GM13977 (cell line): ENCODE measurements at regions not wholly inside any gene's neighbourhood (a gene's known extent, or its start where the extent isn't known, plus 50 kb on each side); places are given as distances from the start of the nearest gene placed in this dataset.

Experiments used
- DNase-seq: peaks from one replicate; pipeline ENCODE4 v3.0.0; 2012; ENCODE audit warnings: low spot score
- in situ Hi-C: fragments of 300-500 bp; cut with MboI; formaldehyde crosslinking; loops from one replicate; pipeline ENCODE4 v1.12.0; 2022; ENCODE audit warnings: low sequenced_read_pairs, low pct_unique_long_range_greater_than_20kb, mixed read lengths, inconsistent platforms; ENCODE audit not compliant: unreplicated experiment
- TF ChIP-seq, protein P1 (sequence below): IDR thresholded peaks from 2 replicates; pipeline ENCODE4 v1.5.1; 2012; ENCODE audit warnings: mild to moderate bottlenecking, control low read depth; ENCODE audit not compliant: insufficient read depth; ENCODE audit errors: extremely low read depth, missing control alignments

DNA sequence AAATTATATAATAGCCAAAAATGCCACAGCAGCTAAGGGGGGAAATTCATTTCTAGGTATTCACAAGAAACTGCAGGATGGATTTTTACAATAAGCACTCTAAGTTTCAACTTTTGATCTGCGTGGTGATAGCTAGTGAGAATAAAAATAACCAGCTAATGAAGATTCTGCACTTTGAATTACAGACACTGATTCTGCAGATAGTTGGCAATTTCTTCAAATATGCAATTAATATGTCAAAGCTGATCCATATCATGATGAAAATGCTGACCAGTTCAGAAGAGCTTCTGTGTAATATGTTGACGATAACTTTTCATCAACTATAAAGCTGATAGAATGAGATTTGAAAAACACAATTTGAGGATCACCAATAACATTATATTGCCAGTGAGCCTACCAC, 1272.9 kb downstream of the EFNB2 start:
- in situ Hi-C loops: no loop called here
- DNase-seq: no peak
- TF ChIP-seq, protein P1, sequence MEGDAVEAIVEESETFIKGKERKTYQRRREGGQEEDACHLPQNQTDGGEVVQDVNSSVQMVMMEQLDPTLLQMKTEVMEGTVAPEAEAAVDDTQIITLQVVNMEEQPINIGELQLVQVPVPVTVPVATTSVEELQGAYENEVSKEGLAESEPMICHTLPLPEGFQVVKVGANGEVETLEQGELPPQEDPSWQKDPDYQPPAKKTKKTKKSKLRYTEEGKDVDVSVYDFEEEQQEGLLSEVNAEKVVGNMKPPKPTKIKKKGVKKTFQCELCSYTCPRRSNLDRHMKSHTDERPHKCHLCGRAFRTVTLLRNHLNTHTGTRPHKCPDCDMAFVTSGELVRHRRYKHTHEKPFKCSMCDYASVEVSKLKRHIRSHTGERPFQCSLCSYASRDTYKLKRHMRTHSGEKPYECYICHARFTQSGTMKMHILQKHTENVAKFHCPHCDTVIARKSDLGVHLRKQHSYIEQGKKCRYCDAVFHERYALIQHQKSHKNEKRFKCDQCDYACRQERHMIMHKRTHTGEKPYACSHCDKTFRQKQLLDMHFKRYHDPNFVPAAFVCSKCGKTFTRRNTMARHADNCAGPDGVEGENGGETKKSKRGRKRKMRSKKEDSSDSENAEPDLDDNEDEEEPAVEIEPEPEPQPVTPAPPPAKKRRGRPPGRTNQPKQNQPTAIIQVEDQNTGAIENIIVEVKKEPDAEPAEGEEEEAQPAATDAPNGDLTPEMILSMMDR: no peak

DNA sequence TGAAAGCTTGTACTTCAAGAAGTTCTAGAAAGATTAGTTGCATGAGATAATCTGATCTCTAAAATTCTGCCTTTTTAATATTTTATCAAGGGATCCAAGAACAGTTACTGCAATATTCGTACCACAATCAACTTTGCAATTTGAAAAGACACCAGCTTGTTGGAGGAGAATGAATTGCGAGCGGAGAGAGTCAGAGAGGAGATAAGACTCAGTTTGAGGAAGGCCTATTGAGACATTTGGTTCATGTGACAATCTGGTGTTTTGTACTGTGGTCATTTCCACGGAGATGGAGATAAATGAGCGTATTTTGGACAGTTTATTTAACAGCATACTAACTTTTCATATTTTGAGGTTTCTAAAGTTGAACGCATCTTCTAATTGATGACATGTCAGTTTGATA, 1276.0 kb downstream of the EFNB2 start:
- DNase-seq: no peak
- TF ChIP-seq, protein P1: no peak
- in situ Hi-C loops: no loop called here

DNA sequence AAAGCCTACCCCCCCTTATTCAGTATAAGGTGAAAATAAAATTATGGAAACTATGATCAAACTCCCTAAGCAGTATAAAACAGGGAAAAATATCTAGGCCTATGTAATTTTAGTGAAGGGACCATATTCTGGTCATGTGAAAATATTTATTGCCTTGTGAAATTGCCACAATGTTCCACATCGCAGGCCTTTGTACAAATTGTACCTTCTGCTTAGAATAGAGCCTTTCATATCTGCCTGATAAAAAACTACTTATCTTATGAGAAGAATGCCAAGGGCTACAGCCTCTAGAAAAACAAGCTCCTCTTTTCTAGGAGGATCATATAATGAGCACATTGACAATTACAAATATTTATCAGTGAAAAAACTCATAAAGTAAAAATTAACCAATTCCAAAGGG, 1280.0 kb downstream of the EFNB2 start:
- TF ChIP-seq, protein P1: no peak
- in situ Hi-C loops: no loop called here
- DNase-seq: no peak

DNA sequence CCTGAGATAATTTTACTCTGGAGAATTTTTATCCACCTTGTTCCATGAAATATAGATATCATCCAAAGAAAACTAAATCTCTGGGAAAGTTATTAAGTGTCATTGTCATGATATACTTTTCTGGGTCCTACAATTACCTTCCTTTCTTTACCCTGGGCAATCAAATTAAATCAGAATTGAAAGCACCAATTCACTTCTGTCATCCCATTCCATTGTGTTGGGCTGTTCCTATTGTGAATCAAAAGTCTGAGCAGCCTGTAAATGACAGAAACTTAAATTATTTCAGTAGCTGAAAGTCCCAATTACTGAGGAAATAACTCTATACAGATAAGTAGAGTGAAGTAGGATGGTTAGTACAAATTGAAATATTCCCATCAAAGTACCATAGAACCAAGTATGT, 1284.2 kb downstream of the EFNB2 start:
- DNase-seq: no peak
- in situ Hi-C loops: no loop called here
- TF ChIP-seq, protein P1: no peak

DNA sequence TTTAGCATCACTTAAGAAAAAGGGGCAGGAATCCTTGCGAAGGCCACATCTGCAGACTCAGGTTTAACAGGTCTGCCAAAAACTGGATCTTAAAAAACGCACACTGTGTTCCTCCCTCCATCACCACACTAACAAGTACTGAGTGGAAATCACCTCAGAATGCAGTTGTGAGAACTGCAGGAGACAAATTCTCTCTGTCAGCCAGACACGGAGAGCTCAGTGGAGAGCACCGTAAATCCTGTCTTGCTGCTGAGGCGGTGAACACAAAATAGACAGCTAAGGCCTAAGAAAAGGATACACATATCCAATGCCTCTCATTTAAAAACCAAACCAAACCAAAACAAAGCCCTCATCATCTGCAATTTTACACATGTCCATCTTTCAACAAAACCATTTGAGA, 1287.6 kb downstream of the EFNB2 start:
- no peak for DNase-seq
- in situ Hi-C loops: no loop called here
- TF ChIP-seq, protein P1: no peak

DNA sequence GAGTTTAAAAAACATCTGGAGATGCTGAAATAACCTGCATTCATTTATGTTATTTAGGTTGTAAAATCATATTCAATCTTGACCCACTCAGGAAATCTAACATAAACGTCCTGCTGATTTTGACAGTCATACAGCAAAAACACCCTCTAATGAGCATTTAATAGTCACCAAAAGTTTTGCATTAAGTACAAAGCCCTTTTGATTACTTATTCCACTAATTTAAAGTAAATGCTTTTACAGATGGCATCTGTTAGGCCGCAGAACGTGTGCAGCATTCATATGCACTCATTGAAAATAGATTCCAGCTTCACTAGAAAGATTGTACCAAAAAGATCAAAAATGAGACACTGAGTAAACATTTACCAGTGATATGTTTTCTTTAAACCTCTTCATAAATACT, 1295.1 kb downstream of the EFNB2 start:
- no peak for DNase-seq
- in situ Hi-C loops: no loop called here
- TF ChIP-seq, protein P1: no peak

DNA sequence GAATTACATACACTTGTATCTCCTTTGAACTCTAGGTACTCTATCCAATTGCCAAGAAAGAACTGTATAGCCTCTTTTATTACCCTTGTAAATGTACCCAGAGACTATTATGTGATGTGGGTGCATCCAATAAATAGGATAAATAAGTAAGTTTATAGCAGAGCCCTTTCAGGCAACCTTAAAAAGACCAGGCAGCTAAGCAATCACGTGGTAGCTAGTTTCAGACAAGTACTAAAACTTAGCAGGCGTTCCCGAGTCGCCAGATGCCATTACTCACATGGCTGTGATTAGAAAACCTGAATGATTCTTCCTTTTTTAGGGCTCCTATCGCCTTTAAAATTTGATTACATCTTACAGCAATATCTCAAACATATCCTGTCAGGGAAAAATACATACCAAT, 1303.0 kb downstream of the EFNB2 start:
- TF ChIP-seq, protein P1: no peak
- in situ Hi-C loops: no loop called here
- no peak for DNase-seq
